ENCODE measurements at regions not wholly inside any gene's neighbourhood (a gene's known extent, or its start where the extent isn't known, plus 50 kb on each side); places are given as distances from the start of the nearest gene placed in this dataset.
"Not testable (repeated sequence)": the region's sequence is repeated elsewhere in the genome, so short reads cannot be mapped to it uniquely, and the experiment has no call there.

- no peak overlapping the region for H3K4me3 Mint-ChIP-seq
- H3K36me3 Mint-ChIP-seq (ENCODE audit: low read depth), result no peaks in the 10 kb centered on the region
- peaks cover 8% of the 10 kb centered on the region for H3K9me3 Mint-ChIP-seq
- H3K27me3 Mint-ChIP-seq, result no peaks in the 10 kb centered on the region
- H3K27ac Mint-ChIP-seq, result no peak overlapping the region
- H3K4me1 Mint-ChIP-seq (ENCODE audit: low read depth), result no peaks in the 10 kb centered on the region
Observed at GRCh38 chr11:38598418-38598817, 2000.4 kb upstream of the RAG2 start.

GRCh38 chr11:38595359-38596016 is 1997.5 kb upstream of the RAG2 start:
- H3K27ac Mint-ChIP-seq; H3K27me3 Mint-ChIP-seq; H3K9me3 Mint-ChIP-seq; H3K4me1 Mint-ChIP-seq (ENCODE audit: low read depth); H3K4me3 Mint-ChIP-seq; H3K36me3 Mint-ChIP-seq (ENCODE audit: low read depth): not testable (repeated sequence)

- no peak overlapping the region for H3K4me3 Mint-ChIP-seq
- no peaks in the 10 kb centered on the region for H3K36me3 Mint-ChIP-seq (ENCODE audit: low read depth)
- no peaks in the 10 kb centered on the region for H3K4me1 Mint-ChIP-seq (ENCODE audit: low read depth)
- no peak overlapping the region for H3K27ac Mint-ChIP-seq
- H3K9me3 Mint-ChIP-seq, result peaks cover 3% of the 10 kb centered on the region
- H3K27me3 Mint-ChIP-seq, result no peaks in the 10 kb centered on the region
Observed at GRCh38 chr11:38594895-38595294, 1996.9 kb upstream of the RAG2 start.

GRCh38 chr11:38593649-38594048 is 1995.6 kb upstream of the RAG2 start:
- Mint-ChIP-seq H3K9me3 (peaks cover 2% of the 10 kb centered on the region), H3K4me1 (ENCODE audit: low read depth) (no peaks in the 10 kb centered on the region), H3K36me3 (ENCODE audit: low read depth) (no peaks in the 10 kb centered on the region), H3K27ac (no peak overlapping the region), H3K4me3 (no peak overlapping the region), H3K27me3 (no peaks in the 10 kb centered on the region)

- Mint-ChIP-seq H3K27me3 (no peaks in the 10 kb centered on the region), H3K4me3 (no peak overlapping the region), H3K9me3 (peaks cover 9% of the 10 kb centered on the region), H3K4me1 (ENCODE audit: low read depth) (no peaks in the 10 kb centered on the region), H3K36me3 (ENCODE audit: low read depth) (no peaks in the 10 kb centered on the region), H3K27ac (no peak overlapping the region)
Observed at GRCh38 chr11:38582756-38583155, 1984.7 kb upstream of the RAG2 start.

- Mint-ChIP-seq H3K27me3 (no peaks in the 10 kb centered on the region), H3K4me1 (ENCODE audit: low read depth) (no peaks in the 10 kb centered on the region), H3K27ac (no peak overlapping the region), H3K4me3 (no peak overlapping the region), H3K36me3 (ENCODE audit: low read depth) (no peaks in the 10 kb centered on the region), H3K9me3 (peaks cover 12% of the 10 kb centered on the region)
Observed at GRCh38 chr11:38582151-38582550, 1984.1 kb upstream of the RAG2 start.

GRCh38 chr11:38577769-38578168 is 1979.7 kb upstream of the RAG2 start:
- H3K9me3 Mint-ChIP-seq, result peaks cover 16% of the 10 kb centered on the region
- no peak overlapping the region for H3K4me3 Mint-ChIP-seq
- H3K4me1 Mint-ChIP-seq (ENCODE audit: low read depth), result no peaks in the 10 kb centered on the region
- H3K27ac Mint-ChIP-seq, result no peak overlapping the region
- no peaks in the 10 kb centered on the region for H3K36me3 Mint-ChIP-seq (ENCODE audit: low read depth)
- no peaks in the 10 kb centered on the region for H3K27me3 Mint-ChIP-seq

- Mint-ChIP-seq H3K9me3 (peaks cover 7% of the 10 kb centered on the region), H3K4me3 (no peak overlapping the region), H3K27ac (no peak overlapping the region), H3K4me1 (ENCODE audit: low read depth) (no peaks in the 10 kb centered on the region), H3K36me3 (ENCODE audit: low read depth) (no peaks in the 10 kb centered on the region), H3K27me3 (no peaks in the 10 kb centered on the region)
Observed at GRCh38 chr11:38562562-38562961, 1964.5 kb upstream of the RAG2 start.

- Mint-ChIP-seq H3K9me3 (no peaks in the 10 kb centered on the region), H3K36me3 (ENCODE audit: low read depth) (no peaks in the 10 kb centered on the region), H3K27me3 (no peaks in the 10 kb centered on the region), H3K4me1 (ENCODE audit: low read depth) (no peaks in the 10 kb centered on the region), H3K27ac (no peak overlapping the region), H3K4me3 (no peak overlapping the region)
Observed at GRCh38 chr11:38553148-38553547, 1955.1 kb upstream of the RAG2 start.

GRCh38 chr11:38547462-38547861 is 1949.4 kb upstream of the RAG2 start:
- H3K4me3 Mint-ChIP-seq, result no peak overlapping the region
- no peaks in the 10 kb centered on the region for H3K36me3 Mint-ChIP-seq (ENCODE audit: low read depth)
- H3K9me3 Mint-ChIP-seq, result no peaks in the 10 kb centered on the region
- no peaks in the 10 kb centered on the region for H3K27me3 Mint-ChIP-seq
- no peaks in the 10 kb centered on the region for H3K4me1 Mint-ChIP-seq (ENCODE audit: low read depth)
- H3K27ac Mint-ChIP-seq, result no peak overlapping the region

- Mint-ChIP-seq H3K4me3 (no peak overlapping the region), H3K27ac (no peak overlapping the region), H3K36me3 (ENCODE audit: low read depth) (no peaks in the 10 kb centered on the region), H3K27me3 (no peaks in the 10 kb centered on the region), H3K4me1 (ENCODE audit: low read depth) (no peaks in the 10 kb centered on the region), H3K9me3 (no peaks in the 10 kb centered on the region)
Observed at GRCh38 chr11:38543986-38544385, 1946.0 kb upstream of the RAG2 start.

- no peaks in the 10 kb centered on the region for H3K27me3 Mint-ChIP-seq
- no peaks in the 10 kb centered on the region for H3K36me3 Mint-ChIP-seq (ENCODE audit: low read depth)
- H3K4me1 Mint-ChIP-seq (ENCODE audit: low read depth), result no peaks in the 10 kb centered on the region
- no peak overlapping the region for H3K4me3 Mint-ChIP-seq
- no peaks in the 10 kb centered on the region for H3K9me3 Mint-ChIP-seq
- no peak overlapping the region for H3K27ac Mint-ChIP-seq
Observed at GRCh38 chr11:38543311-38543710, 1945.3 kb upstream of the RAG2 start.

GRCh38 chr11:38538866-38539680 is 1941.0 kb upstream of the RAG2 start:
- Mint-ChIP-seq H3K27me3 (no peaks in the 10 kb centered on the region), H3K4me1 (ENCODE audit: low read depth) (no peaks in the 10 kb centered on the region), H3K9me3 (no peaks in the 10 kb centered on the region), H3K4me3 (no peak overlapping the region), H3K27ac (no peak overlapping the region), H3K36me3 (ENCODE audit: low read depth) (no peaks in the 10 kb centered on the region)

- Mint-ChIP-seq H3K9me3 (peaks cover 17% of the 10 kb centered on the region), H3K36me3 (ENCODE audit: low read depth) (no peaks in the 10 kb centered on the region), H3K4me1 (ENCODE audit: low read depth) (no peaks in the 10 kb centered on the region), H3K27me3 (no peaks in the 10 kb centered on the region), H3K27ac (no peak overlapping the region), H3K4me3 (no peak overlapping the region)
Observed at GRCh38 chr11:38530226-38530625, 1932.2 kb upstream of the RAG2 start.

- H3K27ac Mint-ChIP-seq, result no peak overlapping the region
- no peaks in the 10 kb centered on the region for H3K27me3 Mint-ChIP-seq
- no peaks in the 10 kb centered on the region for H3K36me3 Mint-ChIP-seq (ENCODE audit: low read depth)
- H3K4me1 Mint-ChIP-seq (ENCODE audit: low read depth), result no peaks in the 10 kb centered on the region
- H3K9me3 Mint-ChIP-seq, result peaks cover 27% of the 10 kb centered on the region
- H3K4me3 Mint-ChIP-seq, result no peak overlapping the region
Observed at GRCh38 chr11:38524945-38525344, 1926.9 kb upstream of the RAG2 start.

- no peaks in the 10 kb centered on the region for H3K36me3 Mint-ChIP-seq (ENCODE audit: low read depth)
Observed at GRCh38 chr11:38517991-38518390, 1920.0 kb upstream of the RAG2 start.

More at GRCh38 chr11:38517991-38518390, 1920.0 kb upstream of the RAG2 start:
- H3K4me1 Mint-ChIP-seq (ENCODE audit: low read depth), result no peaks in the 10 kb centered on the region
- no peak overlapping the region for H3K27ac Mint-ChIP-seq
- H3K27me3 Mint-ChIP-seq, result no peaks in the 10 kb centered on the region
- no peak overlapping the region for H3K4me3 Mint-ChIP-seq
- H3K9me3 Mint-ChIP-seq, result peaks cover 18% of the 10 kb centered on the region
